GM12872 (cell line): ENCODE measurements at regions not wholly inside any gene's neighbourhood (a gene's known extent, or its start where the extent isn't known, plus 50 kb on each side); places are given as distances from the start of the nearest gene placed in this dataset.

Experiments
- TF ChIP-seq, protein P1 (sequence below): IDR thresholded peaks from 3 replicates; pipeline ENCODE4 v1.5.1; 2011; ENCODE audit warnings: low read depth, mild to moderate bottlenecking, low read length, moderate library complexity; ENCODE audit not compliant: insufficient read depth

DNA sequence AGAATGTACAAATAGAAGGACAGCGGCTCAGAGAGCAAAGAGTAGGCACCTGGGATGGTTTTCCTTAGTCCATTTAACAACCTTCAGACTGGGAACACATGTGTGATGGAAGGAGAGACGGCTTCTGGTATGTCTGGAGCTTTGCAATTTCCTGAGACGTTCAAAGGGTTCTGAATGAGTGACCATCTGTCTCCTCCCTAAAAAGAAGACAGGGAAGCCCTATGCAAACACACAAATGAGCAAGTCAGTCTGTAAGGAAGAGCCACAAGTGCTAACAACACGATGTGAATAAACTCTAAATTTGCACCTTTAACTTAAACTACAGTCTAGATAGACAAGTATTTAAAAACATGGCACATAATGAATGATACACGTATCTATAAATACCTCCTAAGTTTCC is 391.0 kb downstream of the ICE1 start:
- TF ChIP-seq, protein P1, sequence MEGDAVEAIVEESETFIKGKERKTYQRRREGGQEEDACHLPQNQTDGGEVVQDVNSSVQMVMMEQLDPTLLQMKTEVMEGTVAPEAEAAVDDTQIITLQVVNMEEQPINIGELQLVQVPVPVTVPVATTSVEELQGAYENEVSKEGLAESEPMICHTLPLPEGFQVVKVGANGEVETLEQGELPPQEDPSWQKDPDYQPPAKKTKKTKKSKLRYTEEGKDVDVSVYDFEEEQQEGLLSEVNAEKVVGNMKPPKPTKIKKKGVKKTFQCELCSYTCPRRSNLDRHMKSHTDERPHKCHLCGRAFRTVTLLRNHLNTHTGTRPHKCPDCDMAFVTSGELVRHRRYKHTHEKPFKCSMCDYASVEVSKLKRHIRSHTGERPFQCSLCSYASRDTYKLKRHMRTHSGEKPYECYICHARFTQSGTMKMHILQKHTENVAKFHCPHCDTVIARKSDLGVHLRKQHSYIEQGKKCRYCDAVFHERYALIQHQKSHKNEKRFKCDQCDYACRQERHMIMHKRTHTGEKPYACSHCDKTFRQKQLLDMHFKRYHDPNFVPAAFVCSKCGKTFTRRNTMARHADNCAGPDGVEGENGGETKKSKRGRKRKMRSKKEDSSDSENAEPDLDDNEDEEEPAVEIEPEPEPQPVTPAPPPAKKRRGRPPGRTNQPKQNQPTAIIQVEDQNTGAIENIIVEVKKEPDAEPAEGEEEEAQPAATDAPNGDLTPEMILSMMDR, result no peak

DNA sequence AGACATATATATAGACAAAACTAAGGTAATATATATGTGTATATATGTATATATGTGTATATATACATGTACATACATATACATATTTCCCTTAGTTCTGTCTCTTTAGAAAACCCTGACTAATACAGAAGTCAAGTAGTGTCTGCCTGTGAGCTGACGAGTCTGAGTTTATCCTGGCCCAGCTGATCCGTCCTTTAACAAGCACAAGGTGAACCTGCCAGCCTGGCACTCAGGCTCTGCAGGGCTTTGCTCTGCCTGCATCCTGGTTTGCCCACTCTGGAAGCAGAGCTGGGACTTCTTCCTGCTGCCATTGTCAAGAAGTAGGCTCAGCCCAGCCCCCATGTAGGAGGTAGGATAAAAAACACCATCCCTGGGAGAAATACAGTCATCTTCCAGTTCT is 388.0 kb downstream of the ICE1 start:
- TF ChIP-seq, protein P1, result no peak

DNA sequence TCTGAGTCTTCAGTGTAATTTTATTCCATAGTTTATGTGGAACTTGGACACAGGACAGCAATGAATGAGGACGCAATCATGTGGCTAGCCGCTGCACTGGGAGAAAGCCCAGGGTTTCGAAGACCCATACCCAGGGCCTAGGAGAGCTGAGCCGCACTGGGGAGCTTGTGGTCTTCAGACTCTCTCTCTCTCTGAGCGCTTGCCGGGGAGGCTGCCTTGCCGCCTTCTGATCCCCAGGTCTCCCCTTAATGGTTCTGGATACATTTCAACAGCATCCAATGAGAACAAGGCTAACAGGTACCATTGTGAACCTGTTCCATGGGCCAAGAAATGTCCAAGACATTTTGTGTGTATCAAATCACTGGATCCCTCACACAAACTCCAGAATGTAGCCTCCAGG is 383.4 kb downstream of the ICE1 start:
- TF ChIP-seq, protein P1, result no peak

DNA sequence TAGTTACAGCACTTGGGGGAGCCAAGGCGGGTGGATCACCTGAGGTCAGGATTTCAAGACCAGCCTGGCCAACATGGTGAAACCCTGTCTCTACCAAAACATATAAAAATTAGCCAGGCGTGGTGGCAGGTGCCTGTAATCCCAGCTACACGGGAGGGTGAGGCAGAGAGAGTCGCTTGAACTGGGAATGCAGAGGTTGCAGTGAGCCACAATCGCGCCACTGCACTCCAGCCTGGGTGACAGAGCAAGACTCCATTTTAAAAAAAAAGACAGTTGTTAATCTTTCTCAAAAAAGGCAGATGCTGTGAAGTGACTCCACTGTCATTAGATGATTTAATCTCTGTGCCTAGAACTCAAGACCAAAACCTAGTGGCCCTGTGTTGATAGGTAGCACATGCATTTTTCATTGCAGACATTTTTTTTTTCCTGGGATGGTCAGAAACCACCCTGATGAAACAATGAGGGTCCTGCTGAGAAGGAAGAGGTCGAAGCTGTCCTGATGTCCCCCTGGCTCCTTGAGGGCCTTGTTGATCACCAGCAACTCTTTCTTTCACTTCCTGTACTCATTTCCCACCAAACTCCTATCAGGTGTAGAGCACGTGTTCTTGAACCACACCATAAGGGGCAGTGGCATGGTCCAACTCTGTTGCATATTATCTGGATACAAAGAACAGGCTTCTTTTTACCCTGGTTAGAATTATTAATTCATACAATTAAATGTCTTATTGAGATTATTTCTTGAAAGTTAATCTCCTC is 382.2 kb downstream of the ICE1 start:
- TF ChIP-seq, protein P1, result no peak

DNA sequence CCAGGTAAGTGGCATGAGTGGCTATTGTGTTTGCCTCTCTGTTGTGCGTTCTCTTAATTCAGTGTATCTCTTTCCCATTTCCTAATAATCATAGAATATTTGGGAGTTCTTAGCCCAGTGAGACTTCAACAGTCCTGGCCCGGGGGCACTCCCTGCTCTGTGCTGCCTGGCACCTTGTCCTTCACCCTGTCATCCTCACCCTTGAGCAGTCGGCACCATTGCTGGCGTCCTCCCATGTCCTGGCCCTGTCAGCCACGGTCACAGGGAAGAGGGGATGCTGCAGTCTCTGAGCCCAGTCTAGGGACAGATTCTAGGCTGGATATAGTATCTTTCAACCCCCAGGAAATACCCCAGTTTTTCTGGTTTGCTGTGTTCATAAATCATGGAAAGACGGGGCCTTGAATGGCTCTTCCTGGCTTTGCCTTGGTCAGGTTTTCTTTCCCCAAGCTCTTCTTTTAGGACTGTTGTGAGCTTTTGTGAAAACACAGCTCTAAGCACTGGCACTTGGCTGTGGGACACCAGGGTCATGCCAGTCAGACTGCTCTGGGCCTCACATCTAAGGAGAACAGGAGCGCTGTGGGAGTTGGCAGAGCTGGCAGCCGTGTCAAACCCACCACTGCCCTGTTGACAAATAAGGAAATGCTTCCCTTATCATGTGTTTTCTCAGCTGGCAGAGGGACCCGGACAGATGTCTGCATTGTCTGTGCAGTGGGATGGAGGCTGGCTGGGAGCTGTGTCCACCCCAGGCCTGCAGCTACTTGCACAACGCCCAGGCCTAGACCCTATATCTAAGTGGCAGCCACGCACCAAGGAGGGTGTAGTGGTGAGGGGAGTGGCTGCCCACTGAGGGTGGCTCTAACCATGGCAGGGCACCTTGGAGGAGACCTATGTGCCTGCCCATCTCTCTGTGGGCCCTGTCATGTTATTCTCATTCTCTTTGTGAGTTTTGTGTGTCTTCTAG is 378.6 kb downstream of the ICE1 start:
- TF ChIP-seq, protein P1, result no peak

DNA sequence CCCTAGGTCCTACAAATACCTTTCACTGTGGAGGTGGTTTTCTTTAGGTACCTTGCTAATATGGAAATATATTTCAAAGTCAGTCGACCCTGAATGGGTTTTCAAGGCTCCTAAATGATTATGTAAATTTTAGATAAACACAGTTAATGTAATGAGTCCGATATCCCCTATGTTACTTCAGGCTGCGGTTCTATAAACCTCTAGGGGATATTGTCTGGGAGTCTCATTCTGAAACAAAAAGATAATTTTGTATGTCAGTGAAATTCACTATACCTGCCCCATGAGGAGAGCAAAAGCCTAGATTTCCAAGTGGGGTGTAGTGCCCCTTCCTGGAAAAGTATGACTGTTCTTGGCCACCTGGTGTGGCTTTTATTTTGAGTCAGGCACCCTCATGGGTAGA is 377.3 kb downstream of the ICE1 start:
- TF ChIP-seq, protein P1, result no peak

DNA sequence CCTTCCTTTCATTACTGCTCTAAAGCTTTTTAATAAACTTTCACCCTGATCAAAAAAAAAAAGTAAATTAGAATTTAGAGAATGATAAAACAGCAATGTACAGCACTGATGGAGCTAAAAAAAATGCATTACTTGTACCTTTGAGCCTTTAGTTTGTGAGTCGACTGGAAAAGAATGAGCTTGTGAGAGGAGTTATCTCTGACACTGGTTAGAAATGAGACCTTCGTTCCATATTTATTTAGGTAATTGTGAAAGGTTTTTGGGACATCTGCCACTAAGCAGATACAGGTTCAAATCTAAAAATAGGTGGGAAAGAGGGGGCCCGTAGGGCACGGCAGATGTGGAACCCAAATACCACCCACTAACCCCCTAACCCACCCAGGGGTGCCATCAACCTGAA is 376.8 kb downstream of the ICE1 start:
- TF ChIP-seq, protein P1, result no peak
